Stomach (tissue), 8 donors: ENCODE measurements at regions not wholly inside any gene's neighbourhood (a gene's known extent, or its start where the extent isn't known, plus 50 kb on each side); places are given as distances from the start of the nearest gene placed in this dataset.

ENCODE experiments used
- DNase-seq, 2 donors: peaks; one replicate each; pipeline versions ENCODE4 v3.0.0 to v3.0.0-alpha.2; 2013 to 2019
- H3K27ac ChIP-seq, 5 donors: fragments of 200-600 bp in 4 of 5; sonication (generic) in 4 of 5; one replicate each; pipeline ENCODE4 v1.5.1; 2013 to 2019; ENCODE audit warnings: mild to moderate bottlenecking in 1 of 5, moderate library complexity in 1 of 5
- H3K27me3 ChIP-seq, 3 donors: fragments of 200-600 bp; sonication (generic); one replicate each; pipeline ENCODE4 v1.5.1; 2017 to 2019; ENCODE audit warnings: mixed run types in 1 of 3
- H3K36me3 ChIP-seq, 4 donors: fragments of 200-600 bp; sonication (generic); 1 replicate in 3 of 4; 2 replicates in 1 of 4; pipeline ENCODE4 v1.5.1; 2016 to 2019
- H3K4me1 ChIP-seq, 4 donors: fragments of 200-600 bp; sonication (generic); one replicate each; pipeline ENCODE4 v1.5.1; 2016 to 2019
- H3K4me3 ChIP-seq, 4 donors: fragments of 200-600 bp; sonication (generic) in 3 of 4; one replicate each; pipeline ENCODE4 v1.5.1; 2016 to 2019; ENCODE audit warnings: mild to moderate bottlenecking in 1 of 4
- H3K9me3 ChIP-seq, 4 donors: fragments of 200-600 bp; sonication (generic); one replicate each; pipeline ENCODE4 v1.5.1; 2016 to 2019
- CTCF ChIP-seq, 7 experiments: fragments of 450-650 bp in 4 of 7; fragments of 200-600 bp in 3 of 7; sonication (generic) in 3 of 7; IDR thresholded peaks; one replicate each; pipeline ENCODE4 v1.5.1; 2016 to 2019; ENCODE audit warnings: antibody characterized with exemption in 7 of 7, control low read depth in 2 of 7, mild to moderate bottlenecking in 1 of 7
- EP300 ChIP-seq: sonication (generic); formaldehyde crosslinking; IDR thresholded peaks from one replicate; pipeline ENCODE4 v1.6.1; 2017; ENCODE audit warnings: antibody characterized with exemption
- POLR2A ChIP-seq, 4 donors: fragments of 450-650 bp; IDR thresholded peaks; one replicate each; pipeline ENCODE4 v1.6.1; 2016; ENCODE audit warnings: antibody characterized with exemption in 4 of 4, control low read depth in 2 of 4, mild to moderate bottlenecking in 1 of 4, moderate library complexity in 1 of 4
- POLR2AphosphoS5 ChIP-seq, 3 donors: sonication (generic); formaldehyde crosslinking; IDR thresholded peaks; one replicate each; pipeline ENCODE4 v1.6.1; 2016; ENCODE audit warnings: antibody characterized with exemption in 3 of 3
- WGBS, 5 donors: extraction: QIAGEN DNeasy Blood & Tissue Kit in 3 of 5; methylation state at CpG; one replicate each; pipeline versions ENCODE4 v1.1.5 to v1.1.7; 2013 to 2018; 5-methylcytosine and 5-hydroxymethylcytosine counted together
- intact Hi-C: fragments of 100-400 bp; cut with DNase I; formaldehyde crosslinking; loops from one replicate; pipeline ENCODE4 v1.15.1; 2023; ENCODE audit warnings: low total_unique reads
- donor health status: healthy with polysubstance abuse.
- donor health status: Bipolar disorder and iron deficiency.
- donor health status: healthy.

DNA sequence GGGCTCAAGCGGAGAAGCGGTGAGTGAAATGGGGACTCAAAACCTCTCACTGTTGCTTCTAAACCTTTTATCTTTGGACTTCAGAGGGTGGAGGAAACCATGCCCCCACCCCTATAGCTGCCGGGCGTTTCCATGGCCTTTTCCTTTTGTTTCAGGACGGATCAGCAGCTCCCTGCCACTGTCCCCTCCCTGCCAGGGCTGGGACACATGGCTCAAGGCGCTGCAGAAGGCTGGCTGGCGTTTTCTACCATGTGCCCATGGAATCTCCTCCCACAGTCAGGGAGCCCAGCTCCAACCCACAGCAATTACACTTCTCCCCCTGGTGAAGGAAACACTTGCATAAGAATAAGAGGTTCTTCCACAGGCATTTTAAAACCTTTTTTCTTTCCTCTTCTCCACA, 812.7 kb downstream of the PLA2G4A start:
- H3K27ac ChIP-seq = no peak overlapping the region
- H3K4me3 ChIP-seq = no peak overlapping the region
- intact Hi-C loops = no loop called here
- WGBS, 5 donors = 70 to 87% (median 73%) methylated on average over 7 of the region's 7 CpGs
- H3K27me3 ChIP-seq = no peaks in the 10 kb centered on the region
- no peak for TF ChIP-seq POLR2AphosphoS5 (IDR thresholded peaks at IDR 0.05)
- TF ChIP-seq CTCF (IDR thresholded peaks at IDR 0.05) = no peak
- TF ChIP-seq EP300 = no peak
- no peak for TF ChIP-seq POLR2A (IDR thresholded peaks at IDR 0.05)
- H3K9me3 ChIP-seq = peaks cover 0 to 18% (median 9%) of the 10 kb centered on the region in 4 donors
- DNase-seq = no peak
- no peaks in the 10 kb centered on the region for H3K4me1 ChIP-seq
- no peaks in the 10 kb centered on the region for H3K36me3 ChIP-seq

- Histone ChIP-seq H3K36me3 (no peaks in the 10 kb centered on the region), H3K27ac (no peak overlapping the region), H3K4me1 (no peaks in the 10 kb centered on the region), H3K9me3 (peaks cover 0 to 18% (median 9%) of the 10 kb centered on the region in 4 donors), H3K27me3 (no peaks in the 10 kb centered on the region), H3K4me3 (no peak overlapping the region)
- WGBS, 5 donors = 69 to 78% (median 76%) methylated on average over 2 of the region's 2 CpGs
- TF ChIP-seq POLR2A (IDR thresholded peaks at IDR 0.05) (no peak), POLR2AphosphoS5 (IDR thresholded peaks at IDR 0.05) (no peak), CTCF (IDR thresholded peaks at IDR 0.05) (no peak), EP300 (no peak)
- intact Hi-C loops = no loop called here
- DNase-seq = no peak
These were observed 813.2 kb downstream of the PLA2G4A start for GRCh38 chr1:187641907-187642306.

DNA sequence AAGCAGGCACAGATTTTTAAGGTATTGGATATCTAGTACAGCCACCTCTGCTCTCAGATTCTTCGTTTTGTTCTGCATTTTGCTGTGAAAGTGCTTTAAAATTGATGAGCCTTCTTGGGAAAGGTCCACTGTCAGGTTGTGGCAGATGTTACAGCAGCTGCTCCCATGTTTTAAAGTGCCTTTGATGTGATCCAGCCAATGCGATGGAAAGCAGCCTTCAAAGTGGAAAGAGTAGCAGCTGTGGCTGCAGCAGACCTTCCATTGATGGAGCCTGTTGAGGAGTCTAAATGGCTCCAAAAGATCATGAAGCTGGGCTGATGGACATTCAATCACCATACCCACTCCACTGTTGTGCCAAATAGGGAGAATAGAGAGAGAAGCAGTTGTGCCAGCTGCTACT, 816.9 kb downstream of the PLA2G4A start:
- peaks cover 0 to 10% (median 5%) of the 10 kb centered on the region in 4 donors for H3K9me3 ChIP-seq
- TF ChIP-seq POLR2AphosphoS5 (IDR thresholded peaks at IDR 0.05) (no peak), EP300 (no peak), CTCF (IDR thresholded peaks at IDR 0.05) (no peak)
- DNase-seq = no peak
- no peaks in the 10 kb centered on the region for H3K27me3 ChIP-seq
- no peaks in the 10 kb centered on the region for H3K36me3 ChIP-seq
- intact Hi-C loops = no loop called here
- H3K27ac ChIP-seq = no peak overlapping the region
- WGBS, 5 donors = 58 to 62% (median 58%) methylated on average over 2 of the region's 2 CpGs
- no peaks in the 10 kb centered on the region for H3K4me1 ChIP-seq
- no peak overlapping the region for H3K4me3 ChIP-seq

- no peak overlapping the region for H3K4me3 ChIP-seq
- H3K36me3 ChIP-seq = no peaks in the 10 kb centered on the region
- intact Hi-C loops = no loop called here
- no peaks in the 10 kb centered on the region for H3K4me1 ChIP-seq
- no peak for TF ChIP-seq POLR2A (IDR thresholded peaks at IDR 0.05)
- no peak for TF ChIP-seq CTCF (IDR thresholded peaks at IDR 0.05)
- no peak for TF ChIP-seq POLR2AphosphoS5 (IDR thresholded peaks at IDR 0.05)
- TF ChIP-seq EP300 = no peak
- no peak for DNase-seq
- 89 to 97% (median 92%) methylated on average over 4 of the region's 4 CpGs for WGBS, 5 donors
- peaks cover 0 to under 1% (median 0%) of the 10 kb centered on the region in 4 donors for H3K9me3 ChIP-seq
- H3K27ac ChIP-seq = no peak overlapping the region
- H3K27me3 ChIP-seq = no peaks in the 10 kb centered on the region
These were observed 817.9 kb downstream of the PLA2G4A start for GRCh38 chr1:187646536-187647107.
